ENCODE measurements at regions not wholly inside any gene's neighbourhood (a gene's known extent, or its start where the extent isn't known, plus 50 kb on each side); places are given as distances from the start of the nearest gene placed in this dataset.

GRCh38 chr13:50213526-50213925 lies 198.3 kb downstream of the KCNRG start:
- Histone ChIP-seq H3K23ac (ENCODE audit: insufficient read length, low read depth, low read length) (no peak overlapping the region), H2BK20ac (ENCODE audit: low read depth, low read length, poor library complexity, severe bottlenecking) (no peak overlapping the region), H4K91ac (ENCODE audit: insufficient read length, low read depth, low read length) (no peak overlapping the region), H3K14ac (ENCODE audit: insufficient read depth, low read length) (no peak overlapping the region), H3K9ac (ENCODE audit: extremely low read depth, insufficient read length, low read length) (no peak overlapping the region), H3K27me3 (ENCODE audit: insufficient read depth, low read length) (no peaks in the 10 kb centered on the region), H3K18ac (ENCODE audit: insufficient read length, low read depth, low read length) (no peak overlapping the region), H3K4me1 (ENCODE audit: insufficient read depth, low read length) (peaks cover 1% of the 10 kb centered on the region; the same call in 1 of the 2 replicates), H3K79me2 (ENCODE audit: insufficient read depth, low read length) (no peaks in the 10 kb centered on the region), H4K20me1 (ENCODE audit: control insufficient read depth, insufficient read depth, insufficient read length) (no peaks in the 10 kb centered on the region), H4K5ac (ENCODE audit: insufficient read length, low read depth, low read length) (no peak overlapping the region), H3K9me3 (ENCODE audit: control insufficient read depth, low read depth, low read length) (no peaks in the 10 kb centered on the region), H2AK5ac (ENCODE audit: insufficient read length, low read length) (no peak overlapping the region), H4K8ac (replicated peaks; ENCODE audit: insufficient read length, low read depth, low read length) (no peak overlapping the region), H3T11ph (ENCODE audit: low read length) (no peak overlapping the region), H3K4me2 (ENCODE audit: insufficient read depth, insufficient read length, low read length) (no peak overlapping the region), H3K56ac (ENCODE audit: insufficient read length, low read depth, low read length) (no peak overlapping the region), H3K4ac (ENCODE audit: low read depth, low read length) (no peak overlapping the region), H2BK120ac (ENCODE audit: low read depth, low read length, poor library complexity, severe bottlenecking) (no peak overlapping the region), H2AFZ (ENCODE audit: low read length) (no peak overlapping the region), H3K27ac (ENCODE audit: insufficient read length, low read depth, low read length) (no peak overlapping the region), H3K23me2 (ENCODE audit: insufficient read length, low read depth, low read length, poor library complexity, severe bottlenecking) (no peaks in the 10 kb centered on the region), H2BK15ac (ENCODE audit: low read depth, low read length) (no peak overlapping the region), H2BK5ac (ENCODE audit: insufficient read length, low read length) (no peak overlapping the region), H2BK12ac (ENCODE audit: insufficient read length, low read depth, low read length) (no peak overlapping the region), H3K79me1 (ENCODE audit: insufficient read depth, low read depth, low read length, poor library complexity, severe bottlenecking) (no peaks in the 10 kb centered on the region)
- WGBS (ENCODE audit: extremely low coverage, insufficient read length, low lambda C conversion rate) = no CpG with 5 or more reads among the region's 1 CpG
- Mint-ChIP-seq H3K4me1 (peaks cover 11 to 18% of the 10 kb centered on the region in 2 experiments), H3K4me3 (no peak overlapping the region), H3K27me3 (ENCODE audit: low read depth) (no peaks in the 10 kb centered on the region), H3K9me3 (peaks cover 14 to 25% of the 10 kb centered on the region in 2 experiments; a peak in 4 of 5 replicates), H3K36me3 (ENCODE audit: insufficient read depth in 1 of 3, low read depth in 3 of 3) (peaks cover 3 to 36% (median 14%) of the 10 kb centered on the region in 3 experiments; a peak in 6 of 7 replicates), H3K27ac (no peak overlapping the region)
- no peak for TF ChIP-seq CTCF (conservative IDR thresholded peaks at IDR 0.05)
- DNase-seq = no peak

Measured in H9 (cell line).